ENCODE measurements at regions not wholly inside any gene's neighbourhood (a gene's known extent, or its start where the extent isn't known, plus 50 kb on each side); places are given as distances from the start of the nearest gene placed in this dataset.

GRCh38 chrX:122907375-122907774 lies 276.7 kb upstream of the GRIA3 start:
- no peak for TF ChIP-seq CTCF (IDR thresholded peaks at IDR 0.05)
- no peaks in the 10 kb centered on the region for H3K36me3 ChIP-seq (ENCODE audit: control insufficient read depth, insufficient read depth, low read length)
- no peak overlapping the region for H3K4me3 ChIP-seq (ENCODE audit: low read depth in 2 of 2, low read length in 2 of 2)
- ATAC-seq (no peak), DNase-seq (ENCODE audit: low read depth, low spot score) (no peak)
- in situ Hi-C loops (cut with HindIII; ENCODE audit: low pct_unique_long_range_greater_than_20kb, low sequenced_read_pairs), result no loop called here
- intact Hi-C loops (cut with micrococcal nuclease; ENCODE audit: unreplicated experiment), result no loop called here
- no peaks in the 10 kb centered on the region for H3K9me3 ChIP-seq (ENCODE audit: control insufficient read depth, insufficient read depth, low read depth, low read length)
- CTCF ChIA-PET, result no interaction called here
- no peaks in the 10 kb centered on the region for H3K27me3 ChIP-seq (ENCODE audit: control insufficient read depth, insufficient read depth, low read length)
- no peaks in the 10 kb centered on the region for H3K4me1 ChIP-seq (ENCODE audit: control insufficient read depth, insufficient read depth, low read length)
- POLR2A ChIA-PET, result no interaction called here
- no TSS peak for BruUV-seq (replicated peaks)
- no peak overlapping the region for H3K27ac ChIP-seq (ENCODE audit: low read length)

- Histone ChIP-seq H3K27me3 (ENCODE audit: control insufficient read depth, insufficient read depth, low read length) (no peaks in the 10 kb centered on the region), H3K36me3 (ENCODE audit: control insufficient read depth, insufficient read depth, low read length) (no peaks in the 10 kb centered on the region), H3K9me3 (ENCODE audit: control insufficient read depth, insufficient read depth, low read depth, low read length) (no peaks in the 10 kb centered on the region), H3K27ac (ENCODE audit: low read length) (no peak overlapping the region), H3K4me1 (ENCODE audit: control insufficient read depth, insufficient read depth, low read length) (no peaks in the 10 kb centered on the region), H3K4me3 (ENCODE audit: low read depth in 2 of 2, low read length in 2 of 2) (no peak overlapping the region)
- ATAC-seq (no peak), DNase-seq (ENCODE audit: low read depth, low spot score) (no peak)
- BruUV-seq (replicated peaks), result no TSS peak
- in situ Hi-C loops (cut with HindIII; ENCODE audit: low pct_unique_long_range_greater_than_20kb, low sequenced_read_pairs), result no loop called here
- ChIA-PET POLR2A (no interaction called here), CTCF (no interaction called here)
- intact Hi-C loops (cut with micrococcal nuclease; ENCODE audit: unreplicated experiment), result no loop called here
- no peak for TF ChIP-seq SIN3A (IDR thresholded peaks at IDR 0.05; ENCODE audit: borderline replicate concordance, insufficient read depth, low read depth, low read length)
- TF ChIP-seq CTCF (IDR thresholded peaks at IDR 0.05), result no peak
- TF ChIP-seq REST (IDR thresholded peaks at IDR 0.05; ENCODE audit: insufficient read depth in 1 of 2, low read depth in 2 of 2, low read length in 1 of 2), result no peak
- TF ChIP-seq TCF7L2 (IDR thresholded peaks at IDR 0.05; ENCODE audit: low read depth, low read length), result no peak
- no peak for TF ChIP-seq POLR2AphosphoS5 (IDR thresholded peaks at IDR 0.05; ENCODE audit: low read depth, low read length)
Observed at GRCh38 chrX:122910697-122911096, 273.4 kb upstream of the GRIA3 start.

GRCh38 chrX:122913134-122913533 lies 270.9 kb upstream of the GRIA3 start:
- CTCF ChIA-PET, result no interaction called here
- no TSS peak for BruUV-seq (replicated peaks)
- no peak for ATAC-seq
- Histone ChIP-seq H3K4me1 (ENCODE audit: control insufficient read depth, insufficient read depth, low read length) (no peaks in the 10 kb centered on the region), H3K4me3 (ENCODE audit: low read depth in 2 of 2, low read length in 2 of 2) (no peak overlapping the region), H3K27me3 (ENCODE audit: control insufficient read depth, insufficient read depth, low read length) (no peaks in the 10 kb centered on the region), H3K9me3 (ENCODE audit: control insufficient read depth, insufficient read depth, low read depth, low read length) (no peaks in the 10 kb centered on the region), H3K36me3 (ENCODE audit: control insufficient read depth, insufficient read depth, low read length) (no peaks in the 10 kb centered on the region), H3K27ac (ENCODE audit: low read length) (no peak overlapping the region)
- POLR2A ChIA-PET, result no interaction called here
- TF ChIP-seq REST (IDR thresholded peaks at IDR 0.05; ENCODE audit: insufficient read depth in 1 of 2, low read depth in 2 of 2, low read length in 1 of 2) (no peak), CTCF (IDR thresholded peaks at IDR 0.05) (no peak), SIN3A (IDR thresholded peaks at IDR 0.05; ENCODE audit: borderline replicate concordance, insufficient read depth, low read depth, low read length) (no peak)
- in situ Hi-C loops (cut with HindIII; ENCODE audit: low pct_unique_long_range_greater_than_20kb, low sequenced_read_pairs) (no loop called here), intact Hi-C loops (cut with micrococcal nuclease; ENCODE audit: unreplicated experiment) (no loop called here)
- no peak for DNase-seq (ENCODE audit: low read depth, low spot score)

Measured in Panc1 (cell line).